NCI-H524 (cell line): ENCODE measurements at regions not wholly inside any gene's neighbourhood (a gene's known extent, or its start where the extent isn't known, plus 50 kb on each side); places are given as distances from the start of the nearest gene placed in this dataset.

Experiments used
- DNase-seq, 2 experiments: peaks; one replicate each; lab custom pipeline; 2025; lab: John Stamatoyannopoulos, UW

GRCh38 chr11:130585545-130585944 is 137.1 kb downstream of the ADAMTS15 start:
- DNase-seq: no peak

- DNase-seq: no peak
These were observed 139.2 kb downstream of the ADAMTS15 start for GRCh38 chr11:130587658-130588057.

DNA sequence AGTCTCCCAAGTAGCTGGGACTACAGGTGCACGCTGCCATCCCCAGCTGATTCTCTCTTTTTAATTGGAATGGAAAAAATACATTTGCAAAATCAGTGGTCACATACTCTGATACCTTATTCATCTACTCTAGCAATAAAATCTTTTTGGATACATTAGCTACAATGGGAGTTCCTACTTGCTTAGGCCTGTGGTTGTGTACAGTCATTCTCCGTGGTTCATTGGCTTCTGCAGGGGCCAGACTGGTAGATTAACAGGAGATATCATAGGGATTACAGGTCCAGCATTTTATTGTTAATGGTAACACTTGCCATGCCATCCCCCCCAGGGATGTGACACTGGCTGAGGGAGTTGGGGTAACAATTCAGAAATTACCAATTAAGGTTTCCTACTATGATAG is 140.0 kb downstream of the ADAMTS15 start:
- DNase-seq: no peak

GRCh38 chr11:130592056-130592455 is 143.6 kb downstream of the ADAMTS15 start:
- DNase-seq: no peak

GRCh38 chr11:130593064-130593463 is 144.6 kb downstream of the ADAMTS15 start:
- no peak for DNase-seq

GRCh38 chr11:130598433-130598832 is 150.0 kb downstream of the ADAMTS15 start:
- no peak for DNase-seq

- no peak for DNase-seq
These were observed 150.7 kb downstream of the ADAMTS15 start for GRCh38 chr11:130599073-130599654.

GRCh38 chr11:130600139-130600538 is 151.7 kb downstream of the ADAMTS15 start:
- DNase-seq: no peak

DNA sequence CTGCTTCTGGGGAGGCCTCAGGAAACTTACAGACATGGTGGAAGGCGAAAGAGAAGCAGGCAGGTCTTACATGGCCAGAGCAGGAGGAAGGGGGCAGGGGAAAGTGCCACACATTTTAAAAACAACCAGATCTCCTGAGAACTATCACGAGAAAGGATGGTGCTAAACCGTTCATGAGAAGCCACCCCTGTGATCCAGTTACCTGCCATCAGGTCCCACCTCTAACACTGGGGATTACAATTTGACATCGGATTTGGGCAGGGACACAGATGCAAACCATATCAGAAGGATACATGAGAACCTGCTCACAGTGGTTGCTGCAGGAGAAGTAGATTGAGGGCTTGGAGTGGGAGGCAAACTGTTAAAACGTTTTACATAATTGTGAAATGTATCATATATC is 152.2 kb downstream of the ADAMTS15 start:
- DNase-seq: no peak

GRCh38 chr11:130601141-130601540 is 152.7 kb downstream of the ADAMTS15 start:
- no peak for DNase-seq

DNA sequence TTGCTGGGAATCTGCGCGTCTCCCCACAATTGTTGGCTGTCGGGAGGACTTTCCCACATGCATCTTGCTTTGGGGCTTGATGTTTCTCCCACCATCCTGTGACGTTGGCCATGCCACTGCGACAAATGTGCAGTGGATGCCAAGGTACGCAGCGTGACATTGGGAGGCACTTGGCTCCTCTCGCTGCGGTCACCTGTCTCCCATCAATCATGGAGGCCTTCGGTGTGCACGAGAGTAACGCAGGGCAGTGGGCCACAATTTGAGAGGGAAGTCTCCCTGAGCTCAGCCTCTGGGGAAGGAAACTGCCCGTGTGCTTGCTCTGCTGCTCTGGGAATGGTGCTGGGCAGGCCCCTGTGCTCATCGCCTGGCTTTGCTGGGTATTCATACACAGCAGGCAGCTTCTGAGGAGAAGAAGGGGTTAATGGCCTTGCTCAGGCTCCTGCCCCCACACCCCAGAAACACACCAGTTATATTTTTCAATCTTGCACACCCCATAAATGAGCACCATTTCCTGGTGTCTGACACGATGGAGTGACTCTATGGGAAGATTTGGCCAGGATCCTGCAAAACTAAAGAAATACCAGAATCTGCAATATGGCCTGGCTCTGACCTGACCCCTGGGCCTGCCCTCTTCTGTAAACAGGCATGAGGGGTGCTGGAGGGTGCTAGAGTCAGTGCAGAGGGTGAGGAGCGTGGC is 153.5 kb downstream of the ADAMTS15 start:
- DNase-seq: no peak

- DNase-seq: peak in 1 of 2 experiments; percentile 27
These were observed 154.3 kb downstream of the ADAMTS15 start for GRCh38 chr11:130602641-130603334.

- DNase-seq: no peak
These were observed 155.0 kb downstream of the ADAMTS15 start for GRCh38 chr11:130603335-130603906.

DNA sequence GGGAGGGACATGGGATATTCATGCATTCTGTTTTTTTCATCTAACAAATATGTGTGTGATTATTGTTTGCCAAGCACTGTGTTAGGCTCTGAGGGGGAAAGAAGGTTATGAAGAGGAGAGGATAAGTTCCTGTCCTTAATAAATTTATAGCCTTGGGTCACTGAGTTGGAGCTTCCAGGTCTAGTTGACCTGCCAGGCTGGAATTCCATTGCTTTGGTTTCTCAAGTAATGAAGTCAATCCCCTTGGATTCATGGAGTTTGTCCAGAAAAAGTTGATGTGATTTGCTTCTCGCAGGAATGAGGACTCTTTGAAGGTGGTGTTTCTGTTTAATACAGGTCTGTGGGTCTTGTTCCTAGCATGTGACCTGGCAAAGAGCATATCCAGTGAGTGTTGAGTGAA is 156.2 kb downstream of the ADAMTS15 start:
- no peak for DNase-seq

DNA sequence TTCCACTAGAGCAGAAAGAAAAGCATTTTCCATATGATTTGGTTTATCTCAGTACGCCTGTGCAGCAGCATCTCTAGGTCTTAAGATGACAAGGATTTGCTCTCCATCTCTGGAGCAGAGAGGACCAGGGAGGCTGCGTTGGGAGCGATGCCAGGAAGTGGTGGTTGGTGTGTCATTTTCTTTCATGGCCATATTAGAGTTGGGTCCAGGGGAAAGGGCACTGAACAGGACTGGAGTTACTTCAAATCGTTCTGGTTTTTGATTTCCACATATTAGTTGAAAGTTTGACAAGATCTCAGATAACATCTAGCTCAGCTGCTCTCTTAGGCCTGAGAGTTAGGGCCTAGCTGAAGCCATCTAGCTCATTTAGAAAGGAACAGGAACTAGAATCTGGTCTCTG is 157.7 kb downstream of the ADAMTS15 start:
- DNase-seq: no peak

DNA sequence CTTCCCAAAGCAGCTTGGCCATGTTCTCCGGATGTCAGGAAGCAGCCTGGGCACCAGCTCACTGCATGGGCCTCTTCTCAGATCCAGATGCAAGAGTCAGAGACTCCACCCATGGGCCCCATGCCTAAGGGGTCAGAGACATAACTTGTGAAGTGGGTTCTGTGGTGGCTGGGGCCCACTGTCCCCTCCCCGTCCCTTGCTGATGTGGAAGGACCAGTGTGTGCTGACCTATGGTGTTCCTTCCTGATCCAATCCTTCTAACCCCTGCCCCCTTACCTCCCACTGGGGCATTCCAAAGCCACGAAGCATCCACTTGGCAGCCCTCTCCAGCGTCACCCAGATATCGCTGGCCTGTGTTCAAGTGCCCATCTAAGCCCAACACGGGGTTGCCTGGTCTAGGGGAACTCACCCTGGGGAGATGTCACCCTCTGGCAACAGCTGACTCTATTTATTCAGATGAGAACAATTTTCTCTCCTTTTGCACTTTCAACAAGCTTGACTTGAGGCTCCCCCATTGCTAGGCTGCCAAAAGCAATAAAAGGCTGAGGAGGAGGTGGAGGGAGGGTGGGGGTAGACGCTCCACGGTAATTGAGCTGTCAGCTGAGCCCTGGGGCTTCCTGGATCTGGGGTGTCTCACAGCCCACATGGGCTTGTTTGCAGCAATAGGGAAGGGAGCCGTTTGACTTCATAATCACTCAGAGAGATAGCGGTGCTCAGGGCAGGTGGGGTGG is 158.5 kb downstream of the ADAMTS15 start:
- DNase-seq: no peak

DNA sequence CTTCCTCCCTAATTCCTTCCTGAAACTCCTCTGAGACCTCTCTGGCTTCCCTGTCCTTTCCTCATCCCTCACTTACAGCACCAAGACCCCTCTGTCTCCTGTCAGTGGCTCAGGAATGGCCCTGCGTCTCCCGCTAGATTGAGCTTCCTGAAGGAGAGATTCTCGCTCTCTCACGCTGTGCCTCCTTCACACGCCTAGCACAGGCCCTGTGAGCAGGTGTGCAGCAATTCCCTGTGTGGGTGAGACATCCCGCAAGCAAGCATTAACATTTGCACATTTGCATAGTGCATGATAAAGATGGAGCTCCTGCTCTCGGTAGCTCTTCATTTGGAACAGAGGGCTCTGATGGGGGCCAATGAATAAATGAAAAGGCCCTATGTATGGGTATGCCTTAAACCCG is 159.8 kb downstream of the ADAMTS15 start:
- no peak for DNase-seq

DNA sequence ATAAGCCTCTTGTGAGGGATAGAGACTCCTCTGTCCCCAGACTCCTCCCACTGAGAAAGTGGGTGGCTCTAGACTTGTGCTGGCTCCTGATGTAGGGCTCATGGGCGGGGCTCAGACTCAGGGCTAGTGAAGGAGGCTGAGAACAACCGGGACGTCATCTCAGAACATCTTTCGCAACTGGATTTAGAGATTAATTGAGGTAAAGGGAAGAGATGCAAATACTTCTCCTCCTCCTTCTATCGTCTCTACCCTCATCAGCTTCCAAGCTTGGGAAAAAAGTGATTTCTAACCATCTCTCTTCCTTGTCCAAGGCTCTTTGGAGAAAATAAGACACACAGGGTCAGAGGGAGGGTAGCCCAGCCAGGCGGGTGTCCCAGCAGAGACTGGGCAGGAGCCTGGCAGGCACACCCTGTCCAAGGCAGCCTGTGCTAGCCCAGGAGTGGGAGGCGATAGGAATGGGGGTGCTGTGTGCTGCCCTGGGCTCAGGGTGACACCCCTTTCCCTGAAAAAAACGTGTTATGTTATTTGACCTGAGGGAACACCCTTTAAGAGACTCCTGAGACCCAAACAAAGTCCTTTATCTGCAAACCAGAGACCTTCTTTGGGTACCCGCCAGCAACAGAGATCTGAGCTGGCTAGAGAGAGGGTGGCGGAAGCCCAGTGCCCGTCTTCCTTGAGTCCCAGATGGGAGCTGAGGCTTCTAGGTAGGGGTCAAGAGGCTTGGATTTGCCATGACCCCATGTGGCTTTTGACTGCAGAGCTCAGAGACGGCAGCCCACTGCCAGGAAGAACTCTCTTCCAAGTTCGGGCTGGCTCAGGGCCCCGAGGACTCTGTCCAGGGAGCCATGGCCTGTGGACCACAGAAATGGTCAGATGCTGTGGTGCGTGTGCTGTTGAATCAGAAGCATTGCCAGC is 160.9 kb downstream of the ADAMTS15 start:
- no peak for DNase-seq

- no peak for DNase-seq
These were observed 163.4 kb downstream of the ADAMTS15 start for GRCh38 chr11:130611791-130612251.

DNA sequence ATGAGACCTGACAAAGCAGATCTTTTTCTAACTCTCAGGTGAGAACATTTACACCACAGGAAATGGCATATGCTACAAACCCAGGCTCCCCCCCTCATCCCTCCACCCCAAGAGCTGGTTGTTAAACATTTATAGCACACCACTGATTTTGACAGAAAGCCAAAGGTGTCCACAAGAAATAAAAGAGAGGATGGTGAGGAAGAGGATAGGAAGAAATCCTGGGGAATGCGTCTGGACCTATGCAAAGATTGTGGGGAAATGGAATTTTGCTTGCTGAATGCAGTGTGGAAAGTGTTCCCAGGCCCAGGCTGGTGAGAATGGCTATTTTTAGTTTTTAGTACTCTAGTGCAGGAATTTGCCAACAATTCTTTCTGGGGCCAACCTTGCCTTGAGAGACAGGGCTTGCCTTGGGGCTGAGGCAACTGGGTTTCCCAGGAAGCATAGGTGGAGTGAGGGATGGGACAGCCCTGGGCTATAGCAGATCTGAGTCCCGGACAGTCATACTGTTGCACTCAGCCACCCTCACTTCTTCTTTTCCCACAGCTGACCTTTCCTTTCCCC is 163.9 kb downstream of the ADAMTS15 start:
- no peak for DNase-seq

GRCh38 chr11:130613396-130613795 is 165.0 kb downstream of the ADAMTS15 start:
- no peak for DNase-seq
